Panc1 (cell line): ENCODE measurements at regions not wholly inside any gene's neighbourhood (a gene's known extent, or its start where the extent isn't known, plus 50 kb on each side); places are given as distances from the start of the nearest gene placed in this dataset.

Experiments used
- ATAC-seq: fragments of 200-7000 bp; cut with Tn5 transposase; 2 replicates; pipeline ENCODE4 v1.9.1; 2020; ENCODE audit warnings: mild to moderate bottlenecking, moderate library complexity
- BruUV-seq: library from RNA; stranded (reverse); fragments of 400-500 nt; replicated peaks from 2 replicates; lab custom pipeline; 2021; lab: Mats Ljungman, UMichigan
- CTCF ChIA-PET: fragments of 300-600 bp; sonication (Branson Sonifier 250); formaldehyde crosslinking; loops from one replicate; lab custom pipeline; 2022; ENCODE audit warnings: antibody characterized with exemption; lab: Charles Lee
- POLR2A ChIA-PET: fragments of 300-600 bp; sonication (Branson Sonifier 250); formaldehyde crosslinking; loops from one replicate; lab custom pipeline; 2022; ENCODE audit warnings: antibody characterized with exemption; lab: Charles Lee
- DNase-seq: peaks from one replicate; pipeline ENCODE4 v3.0.0-alpha.2; 2010; ENCODE audit warnings: low read depth, low spot score
- H3K27ac ChIP-seq: 2 replicates; pipeline ENCODE4 v1.5.1; 2011; ENCODE audit warnings: mild to moderate bottlenecking, low read length, inconsistent platforms
- H3K27me3 ChIP-seq: fragments of 200-500 bp; sonication (Bioruptor generic); 2 replicates; pipeline ENCODE4 v1.6.0; 2014; ENCODE audit warnings: low read length, inconsistent platforms; ENCODE audit not compliant: control insufficient read depth, insufficient read depth
- H3K36me3 ChIP-seq: fragments of 200-500 bp; sonication (Bioruptor generic); 2 replicates; pipeline ENCODE4 v1.5.1; 2014; ENCODE audit warnings: inconsistent platforms, mild to moderate bottlenecking, low read length, moderate library complexity; ENCODE audit not compliant: control insufficient read depth, insufficient read depth
- H3K4me1 ChIP-seq: 2 replicates; pipeline ENCODE4 v1.5.1; 2011; ENCODE audit warnings: inconsistent platforms, mild to moderate bottlenecking, low read length, moderate library complexity; ENCODE audit not compliant: control insufficient read depth, insufficient read depth
- H3K4me3 ChIP-seq, 2 experiments: 2 replicates each; pipeline ENCODE4 v1.5.1; 2011 to 2012; ENCODE audit warnings: low read depth in 2 of 2, low read length in 2 of 2, mild to moderate bottlenecking in 2 of 2, inconsistent platforms in 1 of 2, moderate library complexity in 1 of 2
- H3K9me3 ChIP-seq: fragments of 200-500 bp; sonication (Bioruptor generic); 2 replicates; pipeline ENCODE4 v1.5.1; 2014; ENCODE audit warnings: low read depth, mild to moderate bottlenecking, inconsistent platforms, low read length, moderate library complexity; ENCODE audit not compliant: control insufficient read depth, insufficient read depth
- CTCF ChIP-seq: fragments of 450-650 bp; IDR thresholded peaks from 2 replicates; pipeline ENCODE4 v1.5.1; 2017; ENCODE audit warnings: mild to moderate bottlenecking
- POLR2AphosphoS5 ChIP-seq: IDR thresholded peaks from 2 replicates; pipeline ENCODE4 v1.6.1; 2012; ENCODE audit warnings: mild to moderate bottlenecking, low read depth, low read length, moderate library complexity
- REST ChIP-seq, 2 experiments: IDR thresholded peaks; 2 replicates each; pipeline ENCODE4 v1.6.1; 2011 to 2012; ENCODE audit warnings: low read depth in 2 of 2, control low read depth in 1 of 2, low read length in 1 of 2, mild to moderate bottlenecking in 1 of 2, moderate library complexity in 1 of 2; ENCODE audit not compliant: insufficient read depth in 1 of 2
- SIN3A ChIP-seq: IDR thresholded peaks from 2 replicates; pipeline ENCODE4 v1.6.1; 2012; ENCODE audit warnings: low read depth, mild to moderate bottlenecking, low read length, moderate library complexity, borderline replicate concordance; ENCODE audit not compliant: insufficient read depth
- TCF7L2 ChIP-seq: IDR thresholded peaks from 2 replicates; pipeline ENCODE4 v1.6.1; 2011; ENCODE audit warnings: mild to moderate bottlenecking, low read depth, low read length, inconsistent platforms
- in situ Hi-C: cut with HindIII; loops from 2 replicates; pipeline ENCODE4 v1.10.0; 2016; ENCODE audit warnings: low sequenced_read_pairs, low pct_unique_long_range_greater_than_20kb
- intact Hi-C: fragments of 100-400 bp; cut with micrococcal nuclease; formaldehyde crosslinking; loops from one replicate; pipeline ENCODE4 v1.10.0; 2022; ENCODE audit not compliant: unreplicated experiment

GRCh38 chr2:7612969-7613368 is 695.8 kb downstream of the RNF144A start:
- DNase-seq = no peak

GRCh38 chr2:7613831-7614230 is 696.6 kb downstream of the RNF144A start:
- POLR2A ChIA-PET = no interaction called here
- BruUV-seq = no TSS peak
- H3K36me3 ChIP-seq = no peaks in the 10 kb centered on the region
- no peak for ATAC-seq
- H3K27ac ChIP-seq = no peak overlapping the region
- H3K9me3 ChIP-seq = no peaks in the 10 kb centered on the region
- H3K27me3 ChIP-seq = no peaks in the 10 kb centered on the region
- TF ChIP-seq TCF7L2 (no peak), CTCF (no peak)
- H3K4me1 ChIP-seq = no peaks in the 10 kb centered on the region
- DNase-seq = no peak
- in situ Hi-C loops = no loop called here
- H3K4me3 ChIP-seq = no peak overlapping the region
- CTCF ChIA-PET = no interaction called here
- intact Hi-C loops = no loop called here

More at GRCh38 chr2:7612969-7613368, 695.8 kb downstream of the RNF144A start:
- ATAC-seq = no peak
- no peak for TF ChIP-seq SIN3A
- no peak for TF ChIP-seq TCF7L2
- TF ChIP-seq POLR2AphosphoS5 = no peak
- TF ChIP-seq REST (IDR thresholded peaks at IDR 0.05; ENCODE audit: insufficient read depth in 1 of 2, low read depth in 2 of 2, low read length in 1 of 2) = no peak
- no peak for TF ChIP-seq CTCF
- in situ Hi-C loops = no loop called here
- intact Hi-C loops = no loop called here
- Histone ChIP-seq H3K4me1 (no peaks in the 10 kb centered on the region), H3K27ac (no peak overlapping the region), H3K4me3 (no peak overlapping the region), H3K36me3 (no peaks in the 10 kb centered on the region), H3K9me3 (no peaks in the 10 kb centered on the region), H3K27me3 (no peaks in the 10 kb centered on the region)
- no TSS peak for BruUV-seq
- POLR2A ChIA-PET = no interaction called here
- CTCF ChIA-PET = no interaction called here

GRCh38 chr2:7618031-7618430 is 700.8 kb downstream of the RNF144A start:
- Histone ChIP-seq H3K27me3 (no peaks in the 10 kb centered on the region), H3K4me3 (no peak overlapping the region), H3K9me3 (no peaks in the 10 kb centered on the region), H3K4me1 (no peaks in the 10 kb centered on the region), H3K27ac (no peak overlapping the region), H3K36me3 (no peaks in the 10 kb centered on the region)
- POLR2A ChIA-PET = no interaction called here
- TF ChIP-seq CTCF (no peak), REST (IDR thresholded peaks at IDR 0.05; ENCODE audit: insufficient read depth in 1 of 2, low read depth in 2 of 2, low read length in 1 of 2) (no peak), POLR2AphosphoS5 (no peak), SIN3A (no peak), TCF7L2 (no peak)
- DNase-seq (no peak), ATAC-seq (no peak)
- CTCF ChIA-PET = no interaction called here
- intact Hi-C loops (no loop called here), in situ Hi-C loops (no loop called here)
- no TSS peak for BruUV-seq
